PC-3 (cell line): ENCODE measurements at regions not wholly inside any gene's neighbourhood (a gene's known extent, or its start where the extent isn't known, plus 50 kb on each side); places are given as distances from the start of the nearest gene placed in this dataset.
"Not testable (repeated sequence)": the region's sequence is repeated elsewhere in the genome, so short reads cannot be mapped to it uniquely, and the experiment has no call there.

Experiments
- ATAC-seq: fragments of 200-7000 bp; cut with Tn5 transposase; 2 replicates; pipeline ENCODE4 v1.9.1; 2020; ENCODE audit warnings: mild to moderate bottlenecking, moderate library complexity
- BruUV-seq: library from RNA; stranded (reverse); fragments of 400-500 nt; replicated peaks from 2 replicates; lab custom pipeline; 2021; lab: Mats Ljungman, UMichigan
- CTCF ChIA-PET: fragments of 300-600 bp; sonication (Branson Sonifier 250); formaldehyde crosslinking; loops from one replicate; lab custom pipeline; 2022; ENCODE audit warnings: antibody characterized with exemption; lab: Charles Lee
- POLR2A ChIA-PET: fragments of 300-600 bp; sonication (Branson Sonifier 250); formaldehyde crosslinking; loops from one replicate; lab custom pipeline; 2022; ENCODE audit warnings: antibody characterized with exemption; ENCODE audit not compliant: unreplicated experiment; lab: Charles Lee
- DNase-seq: peaks from one replicate; pipeline ENCODE4 v3.0.0-alpha.2; 2015
- H2AFZ ChIP-seq: fragments of 300-600 bp; sonication (generic); 2 replicates; pipeline ENCODE4 v1.6.0; 2016; ENCODE audit warnings: antibody characterized with exemption, low read length
- H3F3A ChIP-seq: fragments of 300-600 bp; sonication (generic); one replicate; pipeline ENCODE4 v1.6.0; 2017; ENCODE audit warnings: antibody characterized with exemption, low read length, control low read depth, mild to moderate bottlenecking; ENCODE audit not compliant: unreplicated experiment
- H3K27ac ChIP-seq: fragments of 300-600 bp; sonication (generic); 2 replicates; pipeline ENCODE4 v1.5.1; 2016; ENCODE audit warnings: mild to moderate bottlenecking, low read length
- H3K27me3 ChIP-seq: fragments of 300-600 bp; sonication (generic); 2 replicates; pipeline ENCODE4 v1.6.1; 2016; ENCODE audit warnings: low read length, mixed read lengths
- H3K36me3 ChIP-seq: fragments of 300-600 bp; sonication (generic); 2 replicates; pipeline ENCODE4 v1.6.1; 2016; ENCODE audit warnings: low read depth, mixed run types, low read length, mixed read lengths
- H3K4me1 ChIP-seq: fragments of 300-600 bp; sonication (generic); 2 replicates; pipeline ENCODE4 v1.5.1; 2016; ENCODE audit warnings: low read length; ENCODE audit not compliant: insufficient read depth
- H3K4me2 ChIP-seq: fragments of 300-600 bp; sonication (generic); 2 replicates; pipeline ENCODE4 v1.6.0; 2016; ENCODE audit warnings: low read length
- H3K4me3 ChIP-seq: fragments of 300-600 bp; sonication (generic); 2 replicates; pipeline ENCODE4 v1.5.1; 2016; ENCODE audit warnings: mild to moderate bottlenecking, low read length, mixed read lengths
- H3K79me2 ChIP-seq: fragments of 300-600 bp; sonication (generic); 2 replicates; pipeline ENCODE4 v1.6.1; 2017; ENCODE audit warnings: low read length, mixed read lengths
- H3K9ac ChIP-seq: fragments of 300-600 bp; sonication (generic); 2 replicates; pipeline ENCODE4 v1.6.0; 2016; ENCODE audit warnings: mild to moderate bottlenecking, low read length
- H3K9me2 ChIP-seq: fragments of 300-600 bp; sonication (generic); replicated peaks from 2 replicates; pipeline ENCODE4 v1.6.1; 2016; ENCODE audit warnings: mixed run types, low read length, mixed read lengths
- H3K9me3 ChIP-seq: fragments of 300-600 bp; sonication (generic); 2 replicates; pipeline ENCODE4 v1.6.1; 2016; ENCODE audit warnings: low read length, mixed read lengths
- H4K20me1 ChIP-seq: fragments of 300-600 bp; sonication (generic); 2 replicates; pipeline ENCODE4 v1.6.1; 2016; ENCODE audit warnings: low read length, mixed read lengths
- EZH2 ChIP-seq: fragments of 300-600 bp; sonication (generic); IDR thresholded peaks from one replicate; pipeline ENCODE4 v1.6.1; 2017; ENCODE audit warnings: antibody characterized with exemption, mild to moderate bottlenecking, low read length; ENCODE audit not compliant: unreplicated experiment
- EZH2phosphoT487 ChIP-seq: fragments of 300-600 bp; sonication (generic); IDR thresholded peaks from 2 replicates; pipeline ENCODE4 v1.6.1; 2018; ENCODE audit warnings: mild to moderate bottlenecking, antibody characterized with exemption, low read length, borderline replicate concordance
- intact Hi-C: fragments of 100-400 bp; cut with micrococcal nuclease; formaldehyde crosslinking; loops from 2 replicates; pipeline ENCODE4 v1.9.0; 2023
- TF ChIP-seq, protein P1 (sequence below): fragments of 300-600 bp; sonication (generic); conservative IDR thresholded peaks from 2 replicates; pipeline ENCODE4 v1.5.1; 2017; ENCODE audit warnings: antibody characterized with exemption, low read depth, mild to moderate bottlenecking, low read length

DNA sequence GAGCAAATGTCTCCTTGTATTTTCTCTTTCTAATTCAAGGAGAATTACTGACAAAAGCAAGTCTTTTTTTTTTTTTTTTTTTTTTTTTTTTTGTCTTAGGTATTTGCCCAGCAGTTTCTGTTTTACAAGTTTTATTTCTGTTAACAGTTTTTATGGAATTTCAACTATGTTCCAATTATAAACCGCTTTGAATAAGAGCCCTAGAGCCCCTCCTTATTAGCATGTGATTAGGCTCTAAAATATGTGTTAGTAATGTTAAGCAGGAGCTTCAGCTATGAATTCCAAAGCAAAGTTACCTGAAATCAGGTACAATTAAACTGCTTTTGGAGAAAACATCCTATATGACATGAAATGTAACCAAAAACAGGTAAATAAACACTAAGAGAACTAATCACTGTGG lies 997.0 kb upstream of the POT1 start:
- Histone ChIP-seq H3F3A (no peaks in the 10 kb centered on the region), H3K4me3 (no peak overlapping the region), H4K20me1 (no peaks in the 10 kb centered on the region), H3K9ac (no peak overlapping the region), H3K27ac (no peak overlapping the region), H3K4me1 (no peaks in the 10 kb centered on the region), H2AFZ (no peak overlapping the region), H3K79me2 (no peaks in the 10 kb centered on the region), H3K9me3 (no peaks in the 10 kb centered on the region), H3K9me2 (no peaks in the 10 kb centered on the region), H3K36me3 (no peaks in the 10 kb centered on the region), H3K4me2 (no peak overlapping the region), H3K27me3 (no peaks in the 10 kb centered on the region)
- ATAC-seq = peak; percentile 31
- TF ChIP-seq EZH2 (no peak), EZH2phosphoT487 (no peak)
- TF ChIP-seq, protein P1, sequence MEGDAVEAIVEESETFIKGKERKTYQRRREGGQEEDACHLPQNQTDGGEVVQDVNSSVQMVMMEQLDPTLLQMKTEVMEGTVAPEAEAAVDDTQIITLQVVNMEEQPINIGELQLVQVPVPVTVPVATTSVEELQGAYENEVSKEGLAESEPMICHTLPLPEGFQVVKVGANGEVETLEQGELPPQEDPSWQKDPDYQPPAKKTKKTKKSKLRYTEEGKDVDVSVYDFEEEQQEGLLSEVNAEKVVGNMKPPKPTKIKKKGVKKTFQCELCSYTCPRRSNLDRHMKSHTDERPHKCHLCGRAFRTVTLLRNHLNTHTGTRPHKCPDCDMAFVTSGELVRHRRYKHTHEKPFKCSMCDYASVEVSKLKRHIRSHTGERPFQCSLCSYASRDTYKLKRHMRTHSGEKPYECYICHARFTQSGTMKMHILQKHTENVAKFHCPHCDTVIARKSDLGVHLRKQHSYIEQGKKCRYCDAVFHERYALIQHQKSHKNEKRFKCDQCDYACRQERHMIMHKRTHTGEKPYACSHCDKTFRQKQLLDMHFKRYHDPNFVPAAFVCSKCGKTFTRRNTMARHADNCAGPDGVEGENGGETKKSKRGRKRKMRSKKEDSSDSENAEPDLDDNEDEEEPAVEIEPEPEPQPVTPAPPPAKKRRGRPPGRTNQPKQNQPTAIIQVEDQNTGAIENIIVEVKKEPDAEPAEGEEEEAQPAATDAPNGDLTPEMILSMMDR = no peak
- peak; percentile 2 for DNase-seq
- ChIA-PET CTCF (no interaction called here), POLR2A (no interaction called here)
- no TSS peak for BruUV-seq
- intact Hi-C loops = no loop called here

DNA sequence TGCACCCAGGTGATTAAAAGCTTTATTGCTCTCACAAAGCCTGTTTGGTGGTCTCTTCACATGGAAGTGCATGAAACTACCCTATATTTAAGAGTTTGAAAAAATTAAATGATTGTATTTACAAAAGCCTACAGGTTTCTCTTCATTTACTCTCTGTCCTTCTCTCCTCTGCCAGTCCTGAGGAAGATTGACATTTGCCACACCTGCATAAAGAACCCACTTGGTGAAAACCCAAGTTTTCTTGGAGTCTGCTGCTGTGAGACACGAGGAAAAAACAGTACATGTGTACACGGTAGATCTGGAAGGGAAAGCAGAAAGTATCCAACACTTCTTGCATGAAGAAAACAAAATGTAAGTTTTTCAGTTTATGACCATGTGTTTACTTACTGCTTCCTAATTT lies 994.4 kb upstream of the POT1 start:
- Histone ChIP-seq H3K9me3 (no peaks in the 10 kb centered on the region), H3K27ac (no peak overlapping the region), H3K4me2 (no peak overlapping the region), H3K4me3 (no peak overlapping the region), H3K9me2 (no peaks in the 10 kb centered on the region), H3K9ac (no peak overlapping the region), H3K4me1 (no peaks in the 10 kb centered on the region), H3F3A (no peaks in the 10 kb centered on the region), H2AFZ (no peak overlapping the region), H3K79me2 (no peaks in the 10 kb centered on the region), H3K36me3 (no peaks in the 10 kb centered on the region), H3K27me3 (no peaks in the 10 kb centered on the region), H4K20me1 (no peaks in the 10 kb centered on the region)
- no peak for TF ChIP-seq EZH2phosphoT487
- BruUV-seq = no TSS peak
- no peak for DNase-seq
- intact Hi-C loops = no loop called here
- CTCF ChIA-PET = no interaction called here
- ATAC-seq = no peak
- POLR2A ChIA-PET = no interaction called here

DNA sequence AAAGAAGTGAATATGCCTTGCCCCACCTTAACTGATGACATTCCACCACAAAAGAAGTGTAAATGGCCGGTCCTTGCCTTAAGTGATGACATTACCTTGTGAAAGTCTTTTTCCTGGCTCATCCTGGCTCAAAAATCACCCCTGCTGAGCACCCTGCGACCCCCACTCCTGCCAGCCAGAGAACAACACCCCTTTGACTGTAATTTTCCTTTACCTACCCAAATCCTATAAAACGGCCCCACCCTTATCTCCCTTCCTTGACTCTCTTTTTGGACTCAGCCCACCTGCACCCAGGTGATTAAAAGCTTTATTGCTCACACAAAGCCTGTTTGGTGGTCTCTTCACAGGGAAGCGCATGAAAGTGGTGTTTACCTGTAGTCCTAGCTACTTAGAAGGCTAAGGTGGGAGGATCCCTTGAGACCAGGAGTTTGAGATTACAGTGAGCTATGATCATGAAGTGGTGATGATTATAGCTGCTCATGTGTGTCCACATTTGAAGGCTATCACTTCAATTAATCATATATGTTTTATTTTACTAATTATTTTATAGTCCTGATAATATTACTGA lies 985.8 kb upstream of the POT1 start:
- ATAC-seq, DNase-seq, H3K9me2 ChIP-seq, H2AFZ ChIP-seq, H3K79me2 ChIP-seq, H3K27me3 ChIP-seq, H3K4me3 ChIP-seq, H3K4me1 ChIP-seq, H3K27ac ChIP-seq, H3K9me3 ChIP-seq, H3K36me3 ChIP-seq, H3K9ac ChIP-seq, H3K4me2 ChIP-seq, CTCF ChIA-PET, POLR2A ChIA-PET, H4K20me1 ChIP-seq, intact Hi-C loops, BruUV-seq, H3F3A ChIP-seq: not testable (repeated sequence)

DNA sequence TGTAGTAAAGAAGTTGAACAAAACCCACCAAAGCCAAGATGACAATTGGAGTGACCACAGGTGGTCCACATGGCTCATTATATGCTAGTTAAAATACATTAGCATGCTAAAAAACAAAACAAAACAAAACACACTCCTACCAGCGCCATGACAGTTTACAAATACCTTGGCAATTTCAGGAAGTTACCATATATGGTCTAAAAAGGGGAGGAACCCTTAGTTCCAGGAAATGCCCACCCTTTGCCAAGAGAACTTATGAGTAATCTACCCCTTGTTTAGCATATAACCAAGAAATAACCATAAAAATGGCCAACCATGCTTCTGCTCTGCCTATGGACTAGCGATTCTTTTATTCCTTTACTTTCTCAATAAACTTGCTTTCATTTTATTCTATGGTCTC lies 979.1 kb upstream of the POT1 start:
- TF ChIP-seq, protein P1 = no peak
- TF ChIP-seq EZH2phosphoT487 = no peak
- no peak for TF ChIP-seq EZH2
- no peaks in the 10 kb centered on the region for H3K9me2 ChIP-seq
- ChIA-PET POLR2A (no interaction called here), CTCF (no interaction called here)
- no peaks in the 10 kb centered on the region for H3K9me3 ChIP-seq
- no peaks in the 10 kb centered on the region for H3K79me2 ChIP-seq
- ATAC-seq (no peak), DNase-seq (no peak)
- H2AFZ ChIP-seq = no peak overlapping the region
- no TSS peak for BruUV-seq
- H3K36me3 ChIP-seq = no peaks in the 10 kb centered on the region
- no peak overlapping the region for H3K9ac ChIP-seq
- no peaks in the 10 kb centered on the region for H4K20me1 ChIP-seq
- no peaks in the 10 kb centered on the region for H3F3A ChIP-seq
- intact Hi-C loops = no loop called here
- H3K27ac ChIP-seq = no peak overlapping the region
- no peak overlapping the region for H3K4me3 ChIP-seq
- H3K27me3 ChIP-seq = no peaks in the 10 kb centered on the region
- no peak overlapping the region for H3K4me2 ChIP-seq
- H3K4me1 ChIP-seq = no peaks in the 10 kb centered on the region
